GM18870 (cell line): ENCODE measurements at regions not wholly inside any gene's neighbourhood (a gene's known extent, or its start where the extent isn't known, plus 50 kb on each side); places are given as distances from the start of the nearest gene placed in this dataset.

Experiments used
- ATAC-seq: cut with Tn5 transposase; IDR thresholded peaks from one replicate; pipeline ENCODE4 v1.9.1; 2021; ENCODE audit warnings: moderate library complexity; ENCODE audit not compliant: unreplicated experiment

GRCh38 chr5:171578829-171579491 is 159.5 kb downstream of the FGF18 start:
- ATAC-seq = no peak

- no peak for ATAC-seq
Measured at GRCh38 chr5:171579976-171580411, 160.5 kb downstream of the FGF18 start.

GRCh38 chr5:171580502-171581265 is 161.2 kb downstream of the FGF18 start:
- no peak for ATAC-seq

- no peak for ATAC-seq
Measured at GRCh38 chr5:171581781-171582180, 162.3 kb downstream of the FGF18 start.

GRCh38 chr5:171582849-171583248 is 163.4 kb downstream of the FGF18 start:
- no peak for ATAC-seq

GRCh38 chr5:171585981-171586380 is 166.5 kb downstream of the FGF18 start:
- ATAC-seq = no peak

GRCh38 chr5:171586436-171586835 is 167.0 kb downstream of the FGF18 start:
- ATAC-seq = no peak

- no peak for ATAC-seq
Measured at GRCh38 chr5:171588046-171588445, 168.6 kb downstream of the FGF18 start.

- no peak for ATAC-seq
Measured at GRCh38 chr5:171588790-171589189, 169.3 kb downstream of the FGF18 start.

GRCh38 chr5:171589461-171589860 is 170.0 kb downstream of the FGF18 start:
- no peak for ATAC-seq

- ATAC-seq = no peak
Measured at GRCh38 chr5:171592076-171592475, 172.6 kb downstream of the FGF18 start.

- no peak for ATAC-seq
Measured at GRCh38 chr5:171592736-171593135, 173.3 kb downstream of the FGF18 start.

GRCh38 chr5:171593401-171593800 is 174.0 kb downstream of the FGF18 start:
- no peak for ATAC-seq

- no peak for ATAC-seq
Measured at GRCh38 chr5:171593976-171594375, 174.5 kb downstream of the FGF18 start.

GRCh38 chr5:171595401-171595800 is 176.0 kb downstream of the FGF18 start:
- no peak for ATAC-seq

GRCh38 chr5:171595801-171596231 is 176.4 kb downstream of the FGF18 start:
- peak; percentile 87 for ATAC-seq

- ATAC-seq = no peak
Measured at GRCh38 chr5:171596391-171596878, 177.0 kb downstream of the FGF18 start.

- no peak for ATAC-seq
Measured at GRCh38 chr5:171597946-171598640, 178.6 kb downstream of the FGF18 start.

- no peak for ATAC-seq
Measured at GRCh38 chr5:171598641-171599152, 179.2 kb downstream of the FGF18 start.

GRCh38 chr5:171599411-171599810 is 180.0 kb downstream of the FGF18 start:
- no peak for ATAC-seq

GRCh38 chr5:171599957-171600612 is 180.6 kb downstream of the FGF18 start:
- no peak for ATAC-seq
